HG03442 (cell line): ENCODE measurements at regions not wholly inside any gene's neighbourhood (a gene's known extent, or its start where the extent isn't known, plus 50 kb on each side); places are given as distances from the start of the nearest gene placed in this dataset.
"Not testable (repeated sequence)": the region's sequence is repeated elsewhere in the genome, so short reads cannot be mapped to it uniquely, and the experiment has no call there.

Source experiments
- ATAC-seq: cut with Tn5 transposase; IDR thresholded peaks from one replicate; pipeline ENCODE4 v1.9.1; 2021; ENCODE audit warnings: mild to moderate bottlenecking, moderate library complexity; ENCODE audit not compliant: unreplicated experiment

- ATAC-seq, result no peak
These were observed 53.4 kb downstream of the RGS2 start for GRCh38 chr1:192862271-192862670.

- ATAC-seq, result no peak
These were observed 57.5 kb downstream of the RGS2 start for GRCh38 chr1:192866241-192866868.

GRCh38 chr1:192867180-192867579 is 58.3 kb downstream of the RGS2 start:
- ATAC-seq, result no peak

GRCh38 chr1:192869308-192869940 is 60.6 kb downstream of the RGS2 start:
- no peak for ATAC-seq

GRCh38 chr1:192872010-192872409 is 63.2 kb downstream of the RGS2 start:
- no peak for ATAC-seq

GRCh38 chr1:192873836-192874235 is 65.0 kb downstream of the RGS2 start:
- no peak for ATAC-seq

- no peak for ATAC-seq
These were observed 67.8 kb downstream of the RGS2 start for GRCh38 chr1:192876633-192877032.

GRCh38 chr1:192877283-192877886 is 68.5 kb downstream of the RGS2 start:
- peak; percentile 65 for ATAC-seq

GRCh38 chr1:192878249-192878648 is 69.4 kb downstream of the RGS2 start:
- no peak for ATAC-seq

GRCh38 chr1:192879406-192879805 is 70.6 kb downstream of the RGS2 start:
- peak; percentile 58 for ATAC-seq

GRCh38 chr1:192880231-192880630 is 71.4 kb downstream of the RGS2 start:
- no peak for ATAC-seq

- ATAC-seq, result no peak
These were observed 75.4 kb downstream of the RGS2 start for GRCh38 chr1:192884241-192884640.

- ATAC-seq, result not testable (repeated sequence)
These were observed 76.5 kb downstream of the RGS2 start for GRCh38 chr1:192885387-192885786.

GRCh38 chr1:192887426-192887825 is 78.6 kb downstream of the RGS2 start:
- no peak for ATAC-seq

GRCh38 chr1:192888574-192888973 is 79.7 kb downstream of the RGS2 start:
- no peak for ATAC-seq

- ATAC-seq, result no peak
These were observed 80.2 kb downstream of the RGS2 start for GRCh38 chr1:192889082-192889481.

GRCh38 chr1:192890134-192890533 is 81.3 kb downstream of the RGS2 start:
- no peak for ATAC-seq

GRCh38 chr1:192892934-192893333 is 84.1 kb downstream of the RGS2 start:
- ATAC-seq, result no peak

GRCh38 chr1:192895487-192895886 is 86.6 kb downstream of the RGS2 start:
- not testable (repeated sequence) for ATAC-seq

GRCh38 chr1:192896376-192896775 is 87.5 kb downstream of the RGS2 start:
- no peak for ATAC-seq

- ATAC-seq, result no peak
These were observed 92.7 kb downstream of the RGS2 start for GRCh38 chr1:192901500-192901899.

GRCh38 chr1:192903142-192903541 is 94.3 kb downstream of the RGS2 start:
- ATAC-seq, result no peak
